Brain microvascular endothelial cell (primary cell): ENCODE measurements at regions not wholly inside any gene's neighbourhood (a gene's known extent, or its start where the extent isn't known, plus 50 kb on each side); places are given as distances from the start of the nearest gene placed in this dataset.
A peak's percentile ranks its signal among the peaks of the same experiment; 100 is the strongest.

Experiments used
- DNase-seq: peaks from one replicate; pipeline ENCODE4 v3.0.0-alpha.2; 2020
- H3K27ac ChIP-seq: fragments of 250-450 bp; sonication (Bioruptor Pico); 2 replicates; pipeline ENCODE4 v1.5.1; 2020; ENCODE audit warnings: mild to moderate bottlenecking, moderate library complexity
- H3K27me3 ChIP-seq: fragments of 250-450 bp; sonication (Bioruptor Pico); replicated peaks from 2 replicates; pipeline ENCODE4 v1.5.1; 2020; ENCODE audit warnings: mild to moderate bottlenecking
- H3K36me3 ChIP-seq: fragments of 250-450 bp; sonication (Bioruptor Pico); replicated peaks from 2 replicates; pipeline ENCODE4 v1.5.1; 2020; ENCODE audit warnings: mild to moderate bottlenecking
- H3K4me3 ChIP-seq: 2 replicates; pipeline ENCODE4 v1.5.1; 2011; ENCODE audit warnings: low read depth, mild to moderate bottlenecking, control low read depth, low read length, moderate library complexity
- CTCF ChIP-seq: IDR thresholded peaks from 2 replicates; pipeline ENCODE4 v1.5.1; 2011; ENCODE audit warnings: low read depth, mild to moderate bottlenecking, moderate library complexity, low read length, control low read depth, inconsistent platforms; ENCODE audit errors: missing control alignments
- in situ Hi-C: cut with HindIII; loops from 2 replicates; pipeline ENCODE4 v1.10.0; 2017; ENCODE audit warnings: low sequenced_read_pairs, low pct_ligation_motif_present

GRCh38 chr11:130785380-130786116, 130.7 kb downstream of the SNX19 start:
- in situ Hi-C loops = no loop called here
- no peak overlapping the region for H3K27ac ChIP-seq
- no peak for TF ChIP-seq CTCF
- H3K4me3 ChIP-seq = no peak overlapping the region
- peak; percentile 55 for DNase-seq
- H3K27me3 ChIP-seq = no peaks in the 10 kb centered on the region
- H3K36me3 ChIP-seq = no peaks in the 10 kb centered on the region

DNA sequence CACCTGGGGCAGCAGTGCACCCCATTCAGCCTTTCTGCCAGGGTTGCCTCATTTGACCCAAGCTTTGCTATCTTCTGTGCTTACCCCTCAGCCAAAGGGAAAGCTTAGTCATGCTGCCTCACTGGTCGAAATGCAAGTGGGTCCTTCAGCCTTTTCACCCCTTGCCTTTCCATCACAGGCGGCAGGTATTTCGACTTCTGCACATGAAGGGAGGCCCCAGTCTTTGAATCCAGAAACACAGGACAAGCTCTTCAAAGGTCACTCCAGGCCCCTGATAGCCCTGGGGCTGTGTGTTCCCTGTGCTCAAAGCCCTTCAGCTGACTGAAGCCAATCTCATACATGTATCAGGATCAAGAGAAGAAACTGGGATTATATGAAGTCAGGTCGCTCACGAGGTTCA, 129.7 kb downstream of the SNX19 start:
- no peaks in the 10 kb centered on the region for H3K27me3 ChIP-seq
- DNase-seq = no peak
- TF ChIP-seq CTCF = no peak
- H3K36me3 ChIP-seq = no peaks in the 10 kb centered on the region
- in situ Hi-C loops = no loop called here
- no peak overlapping the region for H3K4me3 ChIP-seq
- no peak overlapping the region for H3K27ac ChIP-seq

- DNase-seq = no peak
- no peaks in the 10 kb centered on the region for H3K36me3 ChIP-seq
- no peak overlapping the region for H3K4me3 ChIP-seq
- no peak for TF ChIP-seq CTCF
- no peak overlapping the region for H3K27ac ChIP-seq
- in situ Hi-C loops = no loop called here
- H3K27me3 ChIP-seq = no peaks in the 10 kb centered on the region
These were observed 129.1 kb downstream of the SNX19 start for GRCh38 chr11:130787092-130787616.

GRCh38 chr11:130787973-130788570, 128.2 kb downstream of the SNX19 start:
- in situ Hi-C loops = no loop called here
- Histone ChIP-seq H3K27ac (no peak overlapping the region), H3K4me3 (no peak overlapping the region), H3K36me3 (no peaks in the 10 kb centered on the region), H3K27me3 (no peaks in the 10 kb centered on the region)
- no peak for DNase-seq
- no peak for TF ChIP-seq CTCF

- in situ Hi-C loops = no loop called here
- no peak overlapping the region for H3K4me3 ChIP-seq
- H3K27ac ChIP-seq = no peak overlapping the region
- DNase-seq = no peak
- no peak for TF ChIP-seq CTCF
- H3K27me3 ChIP-seq = no peaks in the 10 kb centered on the region
- H3K36me3 ChIP-seq = no peaks in the 10 kb centered on the region
These were observed 127.1 kb downstream of the SNX19 start for GRCh38 chr11:130789056-130789640.
